Activated T-helper 17 cell treated with anti-CD3 and anti-CD28 coated beads, Interleukin-2, amount 50 U/mL, for 72 hours (primary cell): ENCODE measurements at regions not wholly inside any gene's neighbourhood (a gene's known extent, or its start where the extent isn't known, plus 50 kb on each side); places are given as distances from the start of the nearest gene placed in this dataset.
"Not testable (repeated sequence)": the region's sequence is repeated elsewhere in the genome, so short reads cannot be mapped to it uniquely, and the experiment has no call there.

ENCODE experiments used
- ATAC-seq: fragments of 150-1000 bp; cut with Tn5 transposase; replicated peaks from 2 replicates; pipeline ENCODE4 v1.10.0; 2021; ENCODE audit warnings: mild to moderate bottlenecking, moderate library complexity
- H3K27ac Mint-ChIP-seq: one replicate; pipeline ENCODE4 v1.8.0; 2022; ENCODE audit warnings: mixed read lengths
- H3K27me3 Mint-ChIP-seq: one replicate; pipeline ENCODE4 v1.8.0; 2022; ENCODE audit warnings: mixed read lengths
- H3K36me3 Mint-ChIP-seq: one replicate; pipeline ENCODE4 v1.8.0; 2022; ENCODE audit warnings: low read depth, mild to moderate bottlenecking, mixed read lengths
- H3K4me1 Mint-ChIP-seq: one replicate; pipeline ENCODE4 v1.8.0; 2022; ENCODE audit warnings: mixed read lengths
- H3K4me3 Mint-ChIP-seq: one replicate; pipeline ENCODE4 v1.8.0; 2022; ENCODE audit warnings: mild to moderate bottlenecking, mixed read lengths
- H3K9me3 Mint-ChIP-seq: one replicate; pipeline ENCODE4 v1.8.0; 2022; ENCODE audit warnings: mixed read lengths

DNA sequence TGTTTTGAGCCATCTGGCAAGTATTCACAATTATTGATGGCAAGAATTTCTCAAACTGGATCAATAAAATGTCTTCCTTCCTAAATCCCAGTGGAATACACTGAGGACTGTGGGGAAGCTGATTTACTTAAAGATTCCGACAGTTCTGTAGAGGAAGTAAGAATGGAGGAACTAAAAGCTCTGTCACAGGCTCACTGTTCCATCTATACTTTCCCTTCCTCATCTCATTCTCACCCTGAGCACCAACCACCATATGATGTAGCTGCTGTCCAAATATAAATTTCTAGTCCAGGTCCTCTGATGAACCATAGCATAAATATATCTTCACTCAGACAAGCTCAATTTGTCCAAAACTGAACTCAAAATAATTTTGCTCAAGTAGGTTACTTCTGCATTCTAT lies 49.8 kb upstream of the POMZP3 start:
- not testable (repeated sequence) for H3K4me1 Mint-ChIP-seq, ATAC-seq, H3K27ac Mint-ChIP-seq, H3K9me3 Mint-ChIP-seq, H3K36me3 Mint-ChIP-seq, H3K4me3 Mint-ChIP-seq
- peaks cover 10% of the 10 kb centered on the region for H3K27me3 Mint-ChIP-seq
